ENCODE measurements at regions not wholly inside any gene's neighbourhood (a gene's known extent, or its start where the extent isn't known, plus 50 kb on each side); places are given as distances from the start of the nearest gene placed in this dataset.

- H3K23me2 ChIP-seq (ENCODE audit: insufficient read length, low read depth, low read length, poor library complexity, severe bottlenecking) = no peaks in the 10 kb centered on the region
- Mint-ChIP-seq H3K9me3 (peaks cover 0 to 3% of the 10 kb centered on the region in 2 experiments; a peak in 2 of 5 replicates), H3K36me3 (ENCODE audit: insufficient read depth in 1 of 3, low read depth in 3 of 3) (no peaks in the 10 kb centered on the region; a peak in 1 of 7 replicates), H3K4me1 (peaks cover 12 to 21% of the 10 kb centered on the region in 2 experiments), H3K4me3 (no peak overlapping the region), H3K27ac (no peak overlapping the region), H3K27me3 (ENCODE audit: low read depth) (0 out of 2 replicates have a peak, but pooled peaks cover 3% of the 10 kb centered on the region)
- H3K14ac ChIP-seq (ENCODE audit: insufficient read depth, low read length) = no peak overlapping the region
- H4K20me1 ChIP-seq (ENCODE audit: control insufficient read depth, insufficient read depth, insufficient read length) = no peaks in the 10 kb centered on the region
- no CpG with 5 or more reads among the region's 3 CpGs for WGBS (ENCODE audit: extremely low coverage, insufficient read length, low lambda C conversion rate)
- DNase-seq = no peak
- no peak overlapping the region for H2BK5ac ChIP-seq (ENCODE audit: insufficient read length, low read length)
- H4K91ac ChIP-seq (ENCODE audit: insufficient read length, low read depth, low read length) = no peak overlapping the region
- no peaks in the 10 kb centered on the region for H3K79me1 ChIP-seq (ENCODE audit: insufficient read depth, low read depth, low read length, poor library complexity, severe bottlenecking)
- H3K27me3 ChIP-seq (ENCODE audit: insufficient read depth, low read length) = no peaks in the 10 kb centered on the region
- H2BK120ac ChIP-seq (ENCODE audit: low read depth, low read length, poor library complexity, severe bottlenecking) = no peak overlapping the region
- H3K23ac ChIP-seq (ENCODE audit: insufficient read length, low read depth, low read length) = no peak overlapping the region
- no peak overlapping the region for H2AK5ac ChIP-seq (ENCODE audit: insufficient read length, low read length)
- H3K18ac ChIP-seq (ENCODE audit: insufficient read length, low read depth, low read length) = no peak overlapping the region
- H3K56ac ChIP-seq (ENCODE audit: insufficient read length, low read depth, low read length) = no peak overlapping the region
- H3K79me2 ChIP-seq (ENCODE audit: insufficient read depth, low read length) = no peaks in the 10 kb centered on the region
- no peak overlapping the region for H2BK12ac ChIP-seq (ENCODE audit: insufficient read length, low read depth, low read length)
- H3K9ac ChIP-seq (ENCODE audit: extremely low read depth, insufficient read length, low read length) = no peak overlapping the region
- H4K5ac ChIP-seq (ENCODE audit: insufficient read length, low read depth, low read length) = no peak overlapping the region
- no peak for TF ChIP-seq CTCF (conservative IDR thresholded peaks at IDR 0.05)
- H2BK20ac ChIP-seq (ENCODE audit: low read depth, low read length, poor library complexity, severe bottlenecking) = no peak overlapping the region
- H3K4me1 ChIP-seq (ENCODE audit: insufficient read depth, low read length) = no peaks in the 10 kb centered on the region
- no peak overlapping the region for H3T11ph ChIP-seq (ENCODE audit: low read length)
- H3K4me2 ChIP-seq (ENCODE audit: insufficient read depth, insufficient read length, low read length) = no peak overlapping the region
- no peak overlapping the region for H3K27ac ChIP-seq (ENCODE audit: insufficient read length, low read depth, low read length)
- H3K9me3 ChIP-seq (ENCODE audit: control insufficient read depth, low read depth, low read length) = no peaks in the 10 kb centered on the region
- no peak overlapping the region for H2AFZ ChIP-seq (ENCODE audit: low read length)
- H3K4ac ChIP-seq (ENCODE audit: low read depth, low read length) = no peak overlapping the region
- no peak overlapping the region for H2BK15ac ChIP-seq (ENCODE audit: low read depth, low read length)
- H4K8ac ChIP-seq (replicated peaks; ENCODE audit: insufficient read length, low read depth, low read length) = no peak overlapping the region
Observed at GRCh38 chr3:41140242-41140641, 59.1 kb upstream of the CTNNB1 start.

Measured in H9 (cell line).